GM19467 (cell line): ENCODE measurements at regions not wholly inside any gene's neighbourhood (a gene's known extent, or its start where the extent isn't known, plus 50 kb on each side); places are given as distances from the start of the nearest gene placed in this dataset.
"Not testable (repeated sequence)": the region's sequence is repeated elsewhere in the genome, so short reads cannot be mapped to it uniquely, and the experiment has no call there.

Experiments
- ATAC-seq: cut with Tn5 transposase; IDR thresholded peaks from one replicate; pipeline ENCODE4 v1.9.1; 2021; ENCODE audit warnings: mild to moderate bottlenecking, moderate library complexity; ENCODE audit not compliant: unreplicated experiment

DNA sequence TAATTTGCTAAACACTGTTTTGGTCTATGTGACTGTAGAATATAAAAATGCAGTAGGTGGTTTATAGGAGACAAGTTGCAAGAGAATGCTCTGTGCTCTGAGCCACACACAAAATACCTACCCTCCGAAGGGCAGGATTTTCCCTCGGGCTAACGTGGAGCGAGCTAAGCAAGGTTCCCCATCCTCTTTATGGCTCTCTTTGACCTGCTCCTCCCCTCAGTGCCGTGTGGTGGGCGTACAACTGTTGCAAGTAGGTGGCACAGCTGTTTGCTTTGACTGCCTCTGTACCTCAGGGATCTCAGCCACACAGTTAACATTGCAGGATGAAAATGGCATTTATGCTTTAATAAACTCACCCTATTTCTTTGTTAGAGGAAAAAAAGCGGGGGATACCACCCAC lies 339.1 kb downstream of the SATB1 start:
- ATAC-seq: no peak

DNA sequence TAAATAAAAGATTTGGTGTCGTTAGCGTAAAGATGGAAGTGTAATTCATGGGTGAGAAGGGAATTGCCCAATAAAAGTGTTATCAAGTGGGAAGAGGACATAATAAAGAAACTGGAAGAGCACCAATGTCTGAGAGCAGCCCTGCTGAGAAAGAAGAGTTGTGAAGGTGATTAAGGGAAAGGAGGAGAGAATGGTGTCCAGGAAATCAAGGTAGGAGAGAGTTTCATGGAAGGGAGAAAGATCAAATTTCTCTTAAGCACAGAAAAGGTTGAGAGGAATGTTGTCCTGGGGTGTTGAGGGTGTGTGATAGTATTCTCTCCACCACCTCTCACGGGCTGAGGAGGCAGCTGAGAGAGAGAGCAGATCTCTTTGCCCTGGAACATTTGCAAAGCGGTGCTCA lies 339.7 kb downstream of the SATB1 start:
- ATAC-seq: no peak

DNA sequence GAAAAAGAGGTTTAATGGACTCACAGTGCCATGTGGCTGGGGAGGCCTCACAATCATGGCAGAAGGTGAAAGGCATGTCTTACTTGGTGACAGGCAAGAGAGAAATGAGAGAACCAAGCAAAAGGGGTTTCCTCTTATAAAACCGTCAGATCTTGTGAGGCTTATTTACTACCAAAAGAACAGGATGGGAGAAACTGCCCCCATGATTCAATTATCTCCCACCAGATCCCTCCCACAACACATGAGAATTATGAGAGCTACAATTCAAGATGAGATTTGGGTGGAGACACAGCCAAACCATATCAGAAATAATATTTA lies 340.8 kb upstream of the TBC1D5 start:
- ATAC-seq: not testable (repeated sequence)

DNA sequence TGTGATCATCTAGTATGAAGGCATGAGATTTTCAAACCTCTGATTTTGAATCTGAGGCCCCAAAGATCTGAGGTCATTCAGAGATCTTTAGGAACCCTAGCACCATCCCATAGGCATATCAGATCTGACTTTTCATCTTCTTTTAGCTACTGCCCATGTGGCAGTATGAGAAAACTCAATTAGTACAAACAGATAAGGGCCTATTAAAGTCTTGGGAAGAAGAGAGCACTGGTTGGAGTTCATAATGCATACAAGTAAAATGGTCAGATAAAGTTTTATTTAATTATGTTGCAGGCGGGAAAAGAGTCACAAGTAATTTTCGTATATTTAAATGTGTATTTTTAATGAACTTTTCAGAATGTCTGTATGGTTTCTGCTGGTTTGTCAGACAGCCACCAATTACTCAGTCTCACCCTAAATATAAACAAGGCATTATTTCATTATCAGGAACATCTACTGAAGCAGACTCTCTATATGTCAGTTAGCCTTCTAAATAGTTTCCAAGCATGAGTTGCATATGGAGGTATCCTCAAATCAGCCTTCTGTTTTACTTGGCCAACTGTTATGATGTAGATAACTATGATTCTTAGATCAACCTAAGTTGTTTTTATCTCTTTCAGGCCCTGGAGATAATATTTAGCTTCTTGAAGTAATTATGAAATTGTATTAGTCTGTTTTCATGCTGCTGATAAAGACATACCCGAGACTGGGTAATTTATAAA lies 340.3 kb upstream of the TBC1D5 start:
- ATAC-seq: no peak

DNA sequence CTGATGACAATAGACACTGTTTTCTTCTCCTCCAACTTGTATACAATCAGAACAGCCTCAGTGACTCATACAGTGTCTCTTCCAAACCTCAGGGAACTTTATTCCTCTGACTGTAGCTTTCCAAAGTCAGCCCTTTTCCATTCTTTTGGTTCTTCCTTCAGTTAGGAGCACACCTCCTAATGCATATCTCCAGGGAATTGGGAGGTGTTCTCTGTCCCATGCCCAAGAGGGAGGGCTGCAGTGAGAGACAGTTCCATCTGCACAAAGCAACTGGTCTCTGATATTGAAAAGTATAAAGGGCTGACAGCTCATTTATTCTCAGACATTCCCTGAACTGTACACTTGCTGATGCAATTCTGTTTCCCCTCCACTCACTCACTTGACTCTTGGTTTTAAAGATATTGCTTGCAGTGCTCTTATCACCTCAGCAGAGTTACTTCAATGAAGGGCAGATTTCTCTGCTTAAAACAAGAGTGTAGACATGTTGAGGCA lies 337.8 kb upstream of the TBC1D5 start:
- ATAC-seq: no peak

DNA sequence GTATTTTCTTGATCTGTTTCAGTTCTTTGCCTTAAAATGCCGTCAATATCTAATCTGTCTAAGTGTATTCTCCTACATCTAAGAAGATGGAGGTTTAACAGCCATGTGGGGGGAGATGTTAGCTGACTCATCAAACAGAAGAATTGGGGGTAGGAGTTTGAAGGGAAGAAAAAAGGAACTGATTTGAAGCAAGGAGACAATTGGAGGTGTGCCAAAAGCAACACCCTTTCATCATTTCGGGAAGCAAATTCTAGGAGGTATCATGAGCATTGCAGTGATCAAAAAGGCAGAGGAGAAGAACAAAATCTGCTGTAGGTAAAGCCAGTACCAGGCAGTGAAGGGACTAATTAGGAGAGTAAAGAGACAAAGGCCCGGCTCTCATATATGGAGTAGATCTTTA lies 337.3 kb upstream of the TBC1D5 start:
- no peak for ATAC-seq

DNA sequence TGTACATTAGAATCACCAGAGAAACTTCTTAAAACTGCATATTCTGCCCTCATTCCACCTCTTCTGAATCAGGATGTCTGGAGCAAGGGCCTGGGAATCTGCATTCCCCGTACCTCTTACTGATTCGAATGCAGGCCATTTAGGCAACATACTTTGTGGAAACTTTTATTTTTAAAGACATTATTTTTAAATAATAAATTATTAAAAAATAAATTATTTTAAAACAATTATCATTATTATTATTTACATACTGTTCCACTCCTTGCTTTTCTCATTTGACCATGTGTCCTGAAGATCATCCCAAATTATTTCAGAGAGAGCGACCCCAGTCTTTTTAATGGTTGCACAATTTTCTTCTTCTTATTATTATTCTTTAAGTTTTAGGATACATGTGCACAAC lies 336.6 kb upstream of the TBC1D5 start:
- no peak for ATAC-seq

DNA sequence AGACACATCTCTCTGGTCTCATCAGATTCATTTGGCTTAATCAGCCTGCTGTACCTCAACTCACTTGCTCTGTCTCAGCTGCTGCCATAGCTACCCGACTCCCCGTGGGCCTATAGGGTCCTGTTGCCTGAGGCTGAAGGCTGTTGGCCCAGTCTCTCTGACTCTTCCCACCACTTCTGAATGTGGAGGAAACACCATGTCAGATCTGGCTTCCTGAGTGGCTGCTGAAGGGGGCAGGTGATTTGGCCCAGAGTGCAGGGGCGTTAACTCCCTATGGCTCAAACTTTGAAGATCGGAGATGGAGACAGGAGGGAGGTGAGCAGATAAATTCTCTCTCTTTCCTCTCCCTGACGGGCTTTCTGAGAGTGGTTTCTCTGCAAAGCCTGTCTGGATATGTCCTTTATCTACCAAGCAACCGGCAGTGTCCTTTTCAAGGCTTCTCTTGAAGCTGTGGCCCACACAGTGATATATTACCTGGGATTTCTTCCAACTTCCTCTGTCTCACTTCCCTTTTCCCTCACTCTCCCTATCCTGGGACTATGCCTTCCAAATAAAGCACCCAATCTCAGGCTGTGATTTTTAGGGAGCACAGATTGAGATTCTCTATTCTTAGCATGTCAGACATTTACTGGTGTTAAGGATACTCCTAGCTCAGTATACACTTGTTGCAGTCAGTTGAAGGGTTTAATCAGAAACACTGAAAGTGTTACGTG lies 334.9 kb upstream of the TBC1D5 start:
- no peak for ATAC-seq

DNA sequence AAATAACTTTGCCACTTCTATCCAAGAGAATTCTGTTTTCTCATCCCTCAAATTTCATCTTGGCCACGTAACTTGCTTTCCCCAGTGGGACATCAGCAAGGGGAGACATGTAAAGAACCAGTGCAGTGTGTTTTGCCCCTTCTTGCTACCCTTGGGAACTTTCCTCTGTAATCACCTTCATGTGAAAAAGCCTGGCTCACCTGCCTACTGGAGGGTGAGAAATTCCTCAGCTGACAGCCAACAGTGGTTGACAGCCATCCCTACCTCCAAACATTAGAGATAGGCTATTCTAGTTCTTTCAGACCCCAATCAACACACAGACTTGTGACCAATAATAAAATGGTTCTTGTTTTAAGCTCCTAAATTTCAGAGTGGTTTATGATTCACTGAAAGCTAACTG lies 333.9 kb upstream of the TBC1D5 start:
- no peak for ATAC-seq

DNA sequence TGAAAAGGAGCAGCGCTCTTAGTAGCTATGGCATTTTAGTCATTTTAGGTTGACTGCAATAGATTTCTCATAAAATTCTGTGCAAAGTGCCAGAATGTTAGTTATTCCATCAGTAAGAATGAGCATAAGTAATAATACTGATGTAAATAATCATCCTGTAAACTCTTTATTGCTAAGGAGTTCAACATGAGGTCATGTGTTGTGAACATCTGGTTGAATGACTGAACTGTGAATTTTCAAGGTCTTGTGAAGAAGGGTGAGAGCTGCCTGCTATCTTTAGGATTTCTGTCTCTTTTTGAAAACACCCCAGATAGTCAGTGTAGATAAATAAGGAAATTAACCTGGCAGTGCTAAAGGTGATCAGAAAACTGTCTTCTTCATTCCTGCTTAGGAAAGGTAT lies 333.4 kb upstream of the TBC1D5 start:
- no peak for ATAC-seq

DNA sequence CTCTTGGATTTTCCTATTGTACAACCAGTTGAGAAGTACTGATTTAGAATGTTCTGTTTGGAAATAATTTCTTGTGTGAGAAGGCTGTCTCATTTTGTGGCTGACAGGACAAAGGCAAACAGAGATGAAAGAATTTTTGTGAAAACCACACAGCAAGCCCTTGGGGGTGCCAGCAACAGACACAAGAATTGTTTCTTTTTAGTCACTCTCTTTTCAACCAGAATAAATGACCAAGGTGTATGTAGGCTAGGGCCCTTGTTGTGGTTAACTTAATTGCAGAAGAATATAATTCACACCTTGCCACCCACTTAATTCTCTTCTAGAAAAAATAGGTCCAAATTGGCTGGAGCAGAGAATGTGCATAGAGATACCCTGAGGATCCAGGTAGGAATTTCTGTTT lies 329.4 kb upstream of the TBC1D5 start:
- no peak for ATAC-seq

DNA sequence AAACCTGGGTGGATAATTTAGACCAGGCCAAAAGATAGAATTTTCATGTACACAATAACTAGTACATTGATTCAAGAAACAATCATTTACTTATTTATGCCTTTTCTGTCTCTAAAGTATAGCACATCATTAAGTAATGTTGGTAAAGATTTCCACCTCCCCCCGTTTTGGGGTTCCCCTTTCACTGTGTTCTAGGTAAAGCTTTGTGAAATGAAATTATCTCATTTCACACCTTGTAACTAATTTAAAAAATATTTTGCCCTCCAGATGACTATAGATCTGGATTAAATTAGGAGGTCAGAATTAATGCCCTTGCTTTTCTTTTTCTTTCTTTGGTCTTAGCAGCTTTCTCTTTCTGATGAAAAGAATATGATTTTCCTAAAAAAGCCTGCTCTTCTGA lies 328.5 kb upstream of the TBC1D5 start:
- no peak for ATAC-seq

DNA sequence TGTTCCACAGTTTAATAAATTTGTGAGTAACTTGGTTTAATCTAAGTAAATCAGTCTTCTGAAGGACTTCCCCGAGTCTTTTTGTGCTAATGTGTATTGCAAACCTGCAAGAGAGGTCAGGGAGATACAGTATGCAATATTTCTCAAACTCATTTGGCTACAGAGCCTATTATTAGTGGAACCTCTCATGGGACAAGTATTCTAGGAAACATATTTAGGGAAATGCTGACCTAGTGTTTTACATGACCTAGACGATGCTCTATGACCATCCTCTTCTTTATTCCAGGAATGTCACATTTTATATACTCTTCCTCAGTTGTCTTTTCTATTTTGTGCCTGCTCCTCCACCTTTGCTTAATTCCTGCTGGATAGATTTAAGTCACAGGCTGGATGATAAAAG lies 327.8 kb upstream of the TBC1D5 start:
- ATAC-seq: no peak

DNA sequence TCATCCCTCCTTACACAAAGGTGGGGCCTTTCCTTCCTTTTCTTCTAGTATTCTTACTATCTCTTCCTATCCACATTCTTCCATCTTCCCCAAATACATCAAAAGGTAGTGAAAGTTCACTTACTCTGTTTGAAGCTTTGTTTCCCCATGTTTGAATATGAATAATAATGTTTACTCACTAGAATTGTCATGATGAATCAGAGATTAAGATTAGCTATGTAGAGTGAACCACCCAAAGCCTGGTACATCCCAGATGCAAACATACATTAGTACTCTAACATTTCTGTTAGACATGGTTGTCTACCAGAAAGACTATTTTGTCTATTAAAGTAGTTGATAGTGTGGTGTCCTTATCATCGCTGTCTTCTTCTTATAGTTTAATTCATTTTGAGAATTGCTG lies 327.1 kb upstream of the TBC1D5 start:
- no peak for ATAC-seq

DNA sequence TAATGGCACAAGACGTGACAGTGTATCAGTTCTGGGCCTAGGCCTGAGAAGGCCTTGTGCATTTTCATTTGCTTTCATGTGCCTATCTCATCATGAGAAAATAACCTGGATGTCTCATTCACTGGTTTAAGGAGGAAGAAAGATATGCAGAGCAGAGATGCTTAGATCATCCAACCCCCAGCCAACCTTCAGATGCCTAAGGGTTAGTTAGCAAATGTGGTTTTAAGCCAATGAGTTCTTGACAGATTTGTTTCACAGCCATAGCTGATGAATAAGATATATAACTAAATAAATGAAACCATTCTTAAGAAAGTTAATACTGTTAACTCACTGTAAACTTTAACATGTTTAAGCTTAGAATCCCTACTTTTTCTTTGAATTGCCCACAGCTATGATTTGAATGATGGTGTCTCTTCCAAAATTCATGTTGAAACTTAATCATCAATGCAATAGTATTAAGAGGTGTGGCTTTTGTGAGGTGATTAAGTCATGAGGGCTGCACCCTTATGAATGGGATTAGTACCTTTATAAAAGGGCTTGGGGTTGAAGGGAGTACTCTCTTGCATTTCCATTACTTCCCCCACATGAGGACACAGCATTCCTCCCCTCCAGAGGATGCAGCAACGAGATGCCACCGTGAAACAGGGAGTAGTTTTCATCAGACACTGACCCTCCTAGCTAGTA lies 324.6 kb upstream of the TBC1D5 start:
- no peak for ATAC-seq

DNA sequence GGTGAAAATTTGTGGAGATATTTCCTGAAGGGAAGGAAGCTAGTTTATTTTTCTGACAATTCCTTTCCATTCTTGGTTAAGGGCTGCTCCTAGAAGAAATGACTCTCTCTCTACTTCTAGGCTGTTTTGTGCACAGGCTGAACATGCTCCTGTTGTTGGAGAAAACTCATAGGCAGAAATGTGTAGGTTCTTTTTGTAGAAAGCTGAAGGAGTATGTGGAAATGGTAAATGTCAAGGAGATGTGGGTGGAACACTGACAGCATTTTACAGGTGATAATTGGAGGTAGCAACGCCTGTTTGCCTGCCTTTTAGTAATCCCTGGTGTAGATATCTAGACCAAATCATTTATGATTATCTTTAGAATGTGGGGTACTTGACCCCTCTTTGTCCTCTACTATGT lies 322.2 kb upstream of the TBC1D5 start:
- ATAC-seq: no peak

DNA sequence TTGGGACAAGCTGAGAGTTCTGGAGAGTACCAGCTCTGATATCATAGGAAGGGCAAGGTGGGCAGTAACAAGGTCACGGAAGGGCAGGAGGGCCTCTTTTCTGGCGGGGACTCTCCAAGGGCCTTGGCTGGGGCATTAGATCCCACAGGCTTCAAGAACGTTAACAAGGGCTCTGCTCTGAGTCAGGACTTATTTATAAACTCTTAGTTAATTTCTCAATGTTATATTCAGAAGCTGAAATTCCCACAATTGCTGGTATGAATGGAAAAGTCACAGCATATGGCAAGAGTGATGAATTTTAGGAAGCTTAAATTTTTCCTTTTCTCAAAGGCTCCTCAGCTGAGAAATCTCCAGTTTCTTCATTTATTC lies 320.2 kb upstream of the TBC1D5 start:
- no peak for ATAC-seq

DNA sequence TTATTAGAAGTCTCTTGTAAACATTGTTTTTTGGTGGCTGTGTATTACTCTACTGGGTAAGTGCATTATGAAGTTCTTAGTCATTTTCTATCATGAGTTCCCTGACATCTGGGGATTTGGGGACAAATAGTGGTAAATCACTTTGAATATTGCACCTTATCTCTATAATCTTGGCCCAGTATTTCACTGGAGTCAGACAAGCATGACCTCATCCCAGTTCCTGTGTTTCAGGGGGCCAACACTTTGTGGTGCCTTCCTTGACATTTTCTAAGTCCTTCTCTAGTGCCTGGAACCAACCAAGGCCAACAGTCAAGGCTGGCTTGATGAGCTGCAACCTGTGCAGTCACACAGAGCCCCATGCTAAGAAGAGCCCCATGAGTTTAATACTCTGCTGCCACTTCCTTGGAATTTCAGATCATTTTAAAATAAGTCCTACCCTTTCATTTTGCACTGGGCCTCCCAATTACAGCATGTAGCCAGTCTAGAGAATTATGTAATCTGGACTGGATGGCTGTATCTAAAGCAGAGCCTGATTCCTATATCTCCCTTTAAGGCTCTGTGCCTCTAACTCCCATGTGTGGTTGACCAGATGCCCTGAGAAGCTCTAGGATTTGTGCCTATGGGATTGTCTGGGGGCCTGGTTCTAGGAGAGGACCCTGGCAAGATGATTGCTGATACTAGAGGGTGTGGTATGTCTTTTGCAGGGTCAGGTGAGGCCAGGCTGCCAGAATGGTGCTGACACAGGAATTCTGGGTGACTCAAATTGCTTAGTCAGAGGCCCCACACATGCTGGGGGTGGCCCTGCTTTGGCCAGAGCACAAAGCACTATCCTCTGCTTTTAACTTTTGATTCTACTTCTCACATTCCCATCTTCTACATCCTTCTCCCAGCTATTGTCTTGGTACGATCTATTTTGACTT lies 319.6 kb upstream of the TBC1D5 start:
- ATAC-seq: no peak

DNA sequence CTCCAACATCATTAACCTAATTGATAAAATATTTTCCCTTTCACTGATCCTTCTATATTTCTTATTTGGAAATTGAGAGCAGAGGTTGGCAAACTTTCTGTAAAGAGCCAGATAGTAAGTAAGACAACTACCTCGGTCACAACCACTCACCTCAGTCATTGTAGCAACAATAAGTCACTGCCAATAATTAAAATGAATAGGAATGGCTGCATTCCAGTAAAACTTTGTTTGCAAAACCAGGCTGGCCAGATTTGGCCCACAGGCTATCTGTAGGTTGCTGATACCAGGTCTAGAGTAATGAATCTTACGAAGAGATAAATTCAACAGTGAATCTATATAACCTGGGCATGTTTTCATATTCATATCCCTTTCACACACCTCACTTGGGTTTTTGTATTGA lies 316.2 kb upstream of the TBC1D5 start:
- ATAC-seq: no peak

DNA sequence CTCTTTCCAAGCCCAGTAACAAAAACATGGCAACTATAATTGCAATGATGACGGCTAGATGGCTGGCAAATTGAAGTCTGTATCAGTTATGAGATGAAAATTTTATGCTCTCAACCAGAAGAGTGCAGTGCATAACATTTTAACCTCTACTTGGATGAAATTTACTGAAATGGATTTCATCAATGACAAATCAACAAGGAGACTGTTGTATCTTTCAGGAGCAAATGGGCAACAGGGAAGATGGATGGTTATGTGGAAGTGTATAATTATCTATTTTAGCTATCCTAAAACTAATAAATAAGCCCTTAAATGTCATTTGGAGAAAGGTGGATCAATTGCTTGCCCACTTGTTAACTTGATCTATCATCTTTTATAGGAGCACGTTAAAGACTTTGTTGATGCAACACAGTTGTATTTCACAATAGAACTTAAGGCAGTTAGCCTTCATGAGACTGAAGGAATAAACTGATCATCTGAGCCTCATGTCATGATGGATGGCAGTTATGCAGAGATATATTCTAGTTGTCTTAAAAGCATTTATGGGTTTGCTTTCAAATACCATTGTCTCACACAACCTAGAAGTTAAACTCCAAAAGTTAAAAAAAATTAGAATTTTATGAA lies 315.1 kb upstream of the TBC1D5 start:
- ATAC-seq: no peak

DNA sequence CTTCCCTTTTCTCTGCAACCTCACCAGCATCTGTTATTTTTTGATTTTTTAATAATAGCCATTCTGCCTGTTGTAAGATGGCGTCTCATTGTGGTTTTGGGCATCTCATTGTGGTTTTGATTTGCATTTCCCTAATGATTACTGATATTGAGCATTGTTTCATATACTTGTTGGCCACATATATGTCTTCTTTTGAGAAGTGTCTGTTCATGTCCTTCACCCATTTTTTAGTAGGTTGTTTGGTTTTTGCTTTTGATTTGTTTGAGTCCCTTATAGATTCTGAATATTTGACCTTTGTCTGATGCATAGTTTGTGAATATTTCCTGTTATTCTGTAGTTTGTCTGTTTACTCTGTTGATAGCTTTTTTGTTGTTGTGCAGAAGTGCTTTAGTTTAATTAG lies 312.2 kb upstream of the TBC1D5 start:
- ATAC-seq: no peak
